NCI-H128 (cell line): ENCODE measurements at regions not wholly inside any gene's neighbourhood (a gene's known extent, or its start where the extent isn't known, plus 50 kb on each side); places are given as distances from the start of the nearest gene placed in this dataset.

ENCODE experiments used
- DNase-seq: peaks from one replicate; lab custom pipeline; 2025; ENCODE audit not compliant: unreplicated experiment; lab: John Stamatoyannopoulos, UW

DNA sequence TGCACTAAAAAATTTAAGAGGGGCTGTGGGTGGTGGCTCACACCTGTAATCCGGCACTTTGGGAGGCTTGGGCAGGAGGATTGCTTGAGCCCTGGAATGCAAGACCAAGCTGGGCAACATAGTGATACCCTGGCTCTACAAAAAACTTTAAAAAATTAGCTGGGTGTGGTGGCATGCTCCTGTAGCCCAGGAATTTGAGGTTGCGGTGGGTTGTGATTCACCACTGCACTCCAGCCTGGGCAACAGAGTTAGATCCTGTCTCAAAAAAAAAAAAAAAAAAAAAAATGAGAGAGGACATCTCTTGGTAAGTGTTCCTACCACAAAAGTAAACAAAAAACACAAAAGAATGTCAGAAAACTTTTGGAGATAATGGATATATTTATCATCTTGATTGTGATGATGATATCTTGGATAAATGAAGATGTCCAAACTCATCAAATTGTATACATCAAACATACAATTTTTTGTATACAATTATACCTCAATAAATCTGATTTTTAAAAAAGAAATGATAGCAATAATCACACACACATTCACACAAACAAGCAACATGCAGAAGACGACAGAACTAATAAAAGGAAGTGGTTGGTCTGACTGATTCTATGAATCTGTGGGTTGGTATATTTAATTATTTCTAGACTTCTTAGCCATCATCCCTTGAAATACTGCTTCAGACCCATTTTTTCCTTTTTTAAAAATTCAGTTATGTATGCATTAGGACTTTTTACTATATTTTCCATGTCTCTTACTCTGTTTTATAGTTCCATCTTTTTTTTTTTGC, 465.9 kb downstream of the PLA2G4A start:
- no peak for DNase-seq

DNA sequence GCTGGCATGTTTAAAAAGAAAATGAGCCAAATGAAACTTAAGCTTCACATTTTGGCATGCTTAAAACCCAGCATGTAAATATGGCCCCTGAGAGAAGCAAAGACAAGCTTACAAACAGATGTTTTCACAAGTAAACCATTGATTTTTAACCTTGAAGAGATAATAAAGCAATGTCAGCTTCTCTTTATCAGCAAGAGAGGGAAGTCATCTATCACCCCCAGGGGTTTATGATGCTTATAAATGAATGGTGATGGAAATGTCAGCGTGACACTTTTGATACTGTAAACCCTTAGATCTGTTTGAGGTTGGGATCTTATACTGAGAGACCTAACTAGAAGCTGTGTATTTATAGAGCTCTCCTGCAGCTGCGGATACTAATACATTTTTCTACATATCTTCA, 471.3 kb downstream of the PLA2G4A start:
- DNase-seq, result no peak

DNA sequence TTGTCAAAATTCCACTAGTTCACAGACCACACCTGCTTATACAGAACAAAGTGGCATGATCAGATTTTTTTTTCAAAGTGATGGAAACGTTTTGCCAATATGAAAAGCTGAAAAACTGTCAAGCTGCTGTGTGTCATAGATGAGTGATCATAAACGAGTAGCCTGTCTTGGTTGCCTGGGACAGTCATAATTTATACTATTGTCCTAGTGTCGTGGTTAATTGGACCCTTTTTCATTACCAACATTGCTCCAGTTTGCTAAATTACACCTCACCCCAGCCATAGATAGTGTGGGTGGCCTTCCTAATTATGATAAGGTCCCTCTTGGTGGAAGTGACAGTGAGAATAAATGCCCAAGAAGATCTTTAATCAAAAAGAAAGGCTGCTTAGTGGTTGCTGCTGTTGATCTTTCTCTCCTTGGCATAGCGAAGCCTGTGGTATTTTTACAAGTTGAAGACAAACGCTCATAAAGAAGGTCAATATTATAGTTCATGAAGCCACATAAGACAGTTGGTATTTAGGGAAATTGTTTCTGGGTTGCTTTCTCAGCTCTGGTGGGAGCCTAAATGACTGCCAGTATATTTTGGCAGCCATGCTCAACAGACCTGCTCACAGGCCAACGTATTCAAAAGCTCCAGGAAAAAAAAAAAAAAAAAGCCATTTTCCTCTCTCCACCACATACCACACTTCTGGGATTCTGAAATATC, 478.1 kb downstream of the PLA2G4A start:
- DNase-seq, result no peak

DNA sequence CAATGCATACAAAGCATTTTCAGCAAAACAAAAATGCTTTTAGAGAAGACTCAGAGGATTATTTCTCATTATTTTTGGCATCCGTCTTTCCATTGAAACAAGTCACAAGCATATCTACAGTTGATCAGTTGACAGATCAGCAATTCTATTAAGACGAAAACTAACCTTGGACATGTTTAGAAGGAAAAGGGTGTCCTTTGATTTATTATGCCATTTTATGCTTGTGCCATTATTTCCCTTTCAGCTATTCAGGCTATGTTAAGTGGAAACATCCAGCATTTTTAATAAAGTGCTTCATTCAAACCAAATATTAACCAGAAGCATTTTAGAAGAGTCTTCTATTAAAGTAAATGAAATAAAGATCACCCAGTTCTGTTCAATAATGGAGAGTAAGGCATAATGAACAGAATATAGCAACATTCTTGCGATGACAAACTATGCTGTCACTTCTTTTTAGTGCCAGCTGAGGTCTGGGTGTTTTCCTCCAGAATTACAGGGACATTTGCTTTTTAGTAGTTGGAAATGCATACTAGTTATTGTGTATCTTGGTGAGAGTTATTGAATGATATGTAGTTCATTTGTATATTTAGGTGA, 481.4 kb downstream of the PLA2G4A start:
- no peak for DNase-seq

DNA sequence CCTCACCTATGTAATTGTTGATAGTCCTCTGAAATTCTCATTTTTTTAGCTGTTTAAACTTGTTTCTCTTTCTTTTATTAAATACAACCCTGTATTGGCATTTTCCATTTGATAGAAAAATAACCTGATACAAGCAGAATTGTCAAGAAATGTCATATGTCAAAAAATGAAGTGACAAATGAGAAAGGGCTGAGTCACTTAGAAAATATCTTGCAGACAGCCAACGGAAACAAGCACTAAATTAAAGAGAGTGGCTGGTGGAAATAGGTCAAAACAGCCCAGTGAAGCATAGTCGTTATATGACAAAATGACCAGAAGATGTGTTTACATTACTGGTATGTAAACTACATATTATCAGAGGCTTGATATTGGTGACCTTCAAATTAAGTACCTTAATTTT, 484.4 kb downstream of the PLA2G4A start:
- DNase-seq, result no peak

DNA sequence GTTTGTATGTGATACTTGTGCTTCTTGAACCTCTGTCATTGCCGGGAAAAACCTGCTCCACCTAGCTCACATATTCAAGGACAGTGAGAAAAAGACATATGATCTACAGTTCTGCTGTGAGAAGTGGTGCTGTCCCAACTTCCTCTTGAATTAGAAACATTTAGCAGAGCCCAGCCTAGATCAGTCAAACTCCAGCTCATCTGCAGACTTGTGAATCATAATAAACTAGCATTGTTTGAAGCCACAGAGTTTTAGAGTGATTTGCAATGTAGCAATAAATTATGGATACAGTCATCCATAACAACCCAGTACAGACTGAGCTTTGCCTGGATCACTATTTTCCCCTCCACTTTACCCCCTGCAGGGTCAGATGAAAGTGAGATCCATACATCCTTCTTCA, 497.8 kb downstream of the PLA2G4A start:
- no peak for DNase-seq

DNA sequence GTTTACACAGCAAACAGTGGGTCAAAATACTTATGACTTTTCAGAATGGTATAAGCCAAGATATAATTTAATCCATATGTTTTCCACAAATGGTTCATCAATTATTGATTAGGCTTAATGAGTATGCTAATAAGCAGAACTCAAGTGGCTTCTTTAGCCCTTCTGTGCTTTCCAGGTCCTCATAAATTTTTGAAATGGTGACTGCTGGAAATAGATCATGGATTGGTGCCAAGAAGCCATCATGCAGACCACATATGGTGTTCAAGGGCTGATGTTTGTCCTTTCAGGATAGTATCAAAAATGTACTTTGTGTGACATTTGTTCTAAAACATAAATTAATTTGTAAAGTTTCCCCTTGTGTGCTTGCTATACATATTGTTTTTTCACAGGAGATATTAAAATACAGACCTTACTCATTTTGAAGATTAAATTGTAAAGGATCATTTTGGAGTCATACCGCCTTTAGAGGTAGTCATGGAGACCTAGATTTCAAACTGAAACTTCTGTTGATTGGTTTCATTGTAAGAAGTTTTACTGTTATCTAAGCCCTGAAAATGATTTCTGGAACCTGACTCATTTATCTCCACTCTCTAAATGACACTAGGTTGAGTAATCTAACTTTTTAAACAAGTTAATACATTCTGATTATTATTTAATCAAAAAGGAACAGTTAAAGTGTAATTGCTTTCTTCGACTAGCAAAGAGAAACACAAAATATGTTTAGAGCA, 507.9 kb downstream of the PLA2G4A start:
- no peak for DNase-seq

DNA sequence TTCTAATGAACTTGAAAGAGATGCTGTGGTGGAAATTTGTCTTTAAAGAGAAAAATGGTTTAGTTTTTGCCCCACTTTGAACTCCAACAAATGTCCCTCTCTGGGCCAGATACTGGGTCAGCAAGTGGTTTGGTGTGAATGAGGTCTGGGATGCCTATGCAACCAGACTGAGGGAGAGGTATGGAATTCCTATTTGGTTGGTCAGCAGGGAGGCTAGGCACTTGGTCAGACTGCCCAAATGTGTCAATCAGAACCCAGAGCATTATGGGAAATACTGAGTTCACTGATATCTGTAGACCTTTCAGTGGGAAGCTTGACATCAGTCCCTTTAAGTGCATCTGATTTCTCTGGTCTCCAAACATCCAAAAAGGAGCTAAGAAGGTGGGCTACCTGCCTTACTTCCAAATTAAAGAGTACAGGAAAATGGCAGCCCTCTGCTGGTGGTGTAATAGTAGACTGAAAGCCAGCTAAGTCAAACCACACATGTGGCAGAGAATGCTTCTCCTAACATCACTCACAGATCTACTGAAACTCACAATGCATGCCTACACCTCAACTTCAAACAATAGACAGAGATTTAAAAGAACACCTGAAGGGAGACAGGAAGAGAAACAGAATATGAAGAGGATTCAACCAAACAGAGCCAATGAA, 510.1 kb downstream of the PLA2G4A start:
- no peak for DNase-seq

DNA sequence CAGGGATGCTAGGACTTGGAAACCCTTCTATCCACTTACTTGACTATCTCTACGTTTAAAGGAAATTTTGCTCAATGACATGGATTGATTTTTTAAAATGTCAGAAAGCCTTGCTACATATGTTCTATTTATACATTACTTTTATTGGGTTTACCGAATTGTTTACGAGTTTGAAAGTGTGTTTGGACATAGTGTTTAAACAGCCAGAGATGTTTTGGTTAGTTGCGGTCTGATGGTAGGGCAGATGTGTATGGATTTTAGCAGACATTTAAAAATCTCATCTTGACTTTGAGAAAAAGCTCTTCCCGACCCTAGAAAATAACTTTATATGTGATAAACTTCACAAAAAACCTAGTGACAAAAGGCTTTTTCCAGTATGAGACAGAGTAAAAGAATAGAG, 513.7 kb downstream of the PLA2G4A start:
- no peak for DNase-seq

DNA sequence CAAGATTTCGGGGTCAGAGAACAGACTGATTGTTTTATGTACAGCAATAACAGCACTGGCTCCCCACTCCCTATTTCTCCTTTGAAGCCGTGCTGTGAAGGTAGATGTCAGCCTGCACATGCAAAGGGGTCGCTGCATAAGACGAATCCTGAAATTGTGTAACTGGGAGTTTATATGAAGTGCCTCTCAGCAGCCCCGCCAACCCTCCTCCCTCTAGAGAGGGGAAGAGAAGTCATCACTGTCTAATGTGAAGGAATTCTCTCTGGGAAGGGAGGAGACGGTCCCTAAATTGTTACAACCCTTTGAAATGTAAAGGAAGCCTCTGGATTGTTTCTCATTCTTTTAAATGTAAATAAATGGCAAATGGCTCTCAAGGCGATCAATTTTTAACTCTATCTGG, 545.3 kb downstream of the PLA2G4A start:
- no peak for DNase-seq

DNA sequence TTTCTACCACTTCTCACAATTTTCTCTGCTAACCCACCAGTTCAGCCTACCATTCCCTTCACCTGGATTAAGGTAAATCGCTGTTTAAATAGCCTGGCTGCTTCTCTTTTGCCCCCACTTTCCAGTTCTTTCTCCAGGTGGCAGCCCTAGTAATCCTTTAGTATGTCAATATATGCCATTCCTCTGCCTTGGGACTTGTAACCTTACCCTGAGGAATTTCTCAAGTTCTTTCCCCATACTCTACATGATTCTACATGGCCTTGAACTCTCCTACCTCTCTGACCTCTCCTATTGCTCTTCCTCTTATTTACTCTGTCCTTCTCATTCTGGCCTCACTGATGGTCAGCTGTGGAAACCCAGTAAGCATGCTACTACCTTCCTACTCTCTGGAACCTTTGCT, 546.0 kb downstream of the PLA2G4A start:
- DNase-seq, result no peak

DNA sequence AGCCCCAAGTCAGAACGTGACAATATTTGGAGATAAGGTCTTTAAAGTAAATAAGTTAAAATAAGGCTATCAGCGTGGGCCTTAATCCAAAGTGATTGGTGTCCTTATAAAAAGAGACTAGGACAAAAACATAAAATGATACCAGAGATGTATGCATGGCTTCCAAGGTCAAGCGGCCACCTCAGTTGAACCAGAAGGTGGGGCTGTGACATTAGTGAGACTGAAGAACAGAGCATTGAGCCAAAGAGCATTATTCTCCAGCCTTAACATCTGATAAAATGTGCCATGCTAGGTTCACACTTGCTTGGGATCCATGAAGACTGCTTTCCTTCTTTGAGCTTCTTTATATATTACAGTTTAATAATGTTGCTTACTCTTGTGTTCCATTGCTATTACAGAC, 554.6 kb downstream of the PLA2G4A start:
- no peak for DNase-seq

DNA sequence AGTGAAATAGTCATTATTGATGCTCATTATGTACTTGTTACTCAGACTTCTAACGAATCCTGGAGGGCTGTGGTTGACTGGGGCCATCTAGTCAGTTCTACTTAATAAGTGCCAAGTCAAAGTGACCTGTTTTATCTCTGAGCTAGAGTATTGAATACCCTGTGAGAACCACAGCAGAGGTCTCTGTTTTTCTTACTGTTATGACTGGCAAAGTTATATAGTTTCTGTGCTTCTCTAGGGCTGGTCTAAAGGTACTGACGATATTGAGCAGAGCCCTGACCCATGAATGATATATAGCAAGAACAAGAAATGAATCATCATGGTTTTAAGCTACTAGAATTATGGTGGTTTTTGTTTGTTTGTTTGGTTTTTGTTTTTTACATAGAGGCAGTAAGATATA, 555.8 kb downstream of the PLA2G4A start:
- DNase-seq, result no peak

DNA sequence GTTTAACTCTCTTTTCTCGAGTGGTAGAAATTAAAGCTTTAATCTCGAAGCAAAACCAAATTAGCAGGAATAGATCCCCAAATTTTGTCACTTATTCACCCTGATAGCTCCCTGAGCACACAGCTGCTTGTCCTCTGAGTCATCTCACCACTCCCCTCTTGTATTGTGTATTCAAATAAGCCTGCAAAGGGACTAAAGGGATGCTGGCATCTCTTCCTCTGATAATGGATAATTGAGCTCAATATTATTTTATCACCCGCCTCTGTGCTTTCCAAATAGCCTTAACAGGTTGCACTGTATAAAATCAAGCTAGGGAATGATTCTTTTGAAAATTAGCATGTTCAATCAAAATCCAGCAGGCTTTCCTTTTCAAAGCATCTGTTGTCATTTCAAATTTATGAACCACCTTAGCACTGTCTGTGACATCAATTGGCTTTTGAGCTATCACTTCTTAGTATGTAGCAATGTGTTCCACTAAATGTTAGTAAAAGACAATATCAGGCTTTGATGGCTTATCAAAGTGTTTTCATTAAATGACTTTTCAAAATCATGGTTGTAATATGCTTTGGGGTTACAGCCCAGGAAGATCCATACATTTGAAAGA, 561.6 kb downstream of the PLA2G4A start:
- DNase-seq, result no peak

DNA sequence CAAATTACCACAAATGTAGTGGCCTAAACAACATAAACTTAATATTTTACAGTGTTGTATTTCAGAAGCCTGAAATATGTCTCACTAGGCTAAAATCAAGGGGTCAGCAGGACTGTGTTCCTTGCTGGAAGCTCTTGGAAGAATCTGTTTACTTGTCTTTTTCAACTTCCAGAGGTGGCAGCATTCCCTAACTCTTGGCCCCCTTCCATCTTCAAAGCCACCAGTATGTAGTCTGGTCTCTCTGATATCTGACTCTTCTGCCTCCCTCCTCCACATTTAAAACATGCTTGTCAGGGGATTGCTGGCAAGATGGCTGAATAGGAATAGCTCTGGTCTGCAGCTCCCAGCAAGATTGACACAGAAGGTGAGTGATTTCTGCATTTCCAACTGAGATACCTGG, 567.5 kb downstream of the PLA2G4A start:
- no peak for DNase-seq

DNA sequence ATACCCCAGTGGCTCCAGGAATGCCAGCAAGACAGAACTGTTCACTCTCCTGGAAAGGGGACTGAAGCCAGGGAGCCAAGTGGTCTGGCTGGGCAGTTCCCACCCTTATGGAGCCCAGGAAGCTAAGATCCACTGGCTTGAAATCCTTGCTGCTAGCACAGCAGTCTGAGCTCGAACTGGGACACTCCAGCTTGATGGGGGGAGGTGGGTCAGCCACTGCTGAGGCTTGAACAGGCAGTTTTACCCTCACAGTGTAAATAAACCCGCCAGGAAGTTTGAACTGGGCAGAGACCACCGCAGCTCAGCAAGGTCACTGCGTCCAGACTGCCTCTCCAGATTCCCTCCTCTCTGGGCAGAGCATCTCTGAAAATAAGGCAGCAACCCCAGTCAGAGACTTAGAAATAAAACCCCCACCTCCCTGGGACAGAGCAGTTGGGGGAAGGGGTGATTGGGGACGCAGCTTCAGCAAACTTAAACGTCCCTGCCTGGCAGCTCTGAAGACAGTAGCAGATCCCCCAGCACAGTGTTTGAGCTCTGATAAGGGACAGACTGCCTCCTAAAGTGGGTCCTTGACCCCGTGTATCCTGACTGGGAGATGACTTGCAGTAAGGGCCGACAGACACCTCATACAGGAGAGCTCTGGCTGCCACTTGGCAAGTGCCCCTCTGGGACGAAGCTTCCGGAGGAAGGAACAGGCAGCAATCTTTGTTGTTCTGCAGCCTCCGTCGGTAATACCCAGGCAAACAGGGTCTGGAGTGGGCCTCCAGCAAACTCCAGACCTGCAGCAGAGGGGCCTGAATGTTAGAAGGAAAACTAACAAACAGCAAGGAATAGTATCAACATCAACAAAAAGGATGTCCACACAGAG, 568.4 kb downstream of the PLA2G4A start:
- no peak for DNase-seq

DNA sequence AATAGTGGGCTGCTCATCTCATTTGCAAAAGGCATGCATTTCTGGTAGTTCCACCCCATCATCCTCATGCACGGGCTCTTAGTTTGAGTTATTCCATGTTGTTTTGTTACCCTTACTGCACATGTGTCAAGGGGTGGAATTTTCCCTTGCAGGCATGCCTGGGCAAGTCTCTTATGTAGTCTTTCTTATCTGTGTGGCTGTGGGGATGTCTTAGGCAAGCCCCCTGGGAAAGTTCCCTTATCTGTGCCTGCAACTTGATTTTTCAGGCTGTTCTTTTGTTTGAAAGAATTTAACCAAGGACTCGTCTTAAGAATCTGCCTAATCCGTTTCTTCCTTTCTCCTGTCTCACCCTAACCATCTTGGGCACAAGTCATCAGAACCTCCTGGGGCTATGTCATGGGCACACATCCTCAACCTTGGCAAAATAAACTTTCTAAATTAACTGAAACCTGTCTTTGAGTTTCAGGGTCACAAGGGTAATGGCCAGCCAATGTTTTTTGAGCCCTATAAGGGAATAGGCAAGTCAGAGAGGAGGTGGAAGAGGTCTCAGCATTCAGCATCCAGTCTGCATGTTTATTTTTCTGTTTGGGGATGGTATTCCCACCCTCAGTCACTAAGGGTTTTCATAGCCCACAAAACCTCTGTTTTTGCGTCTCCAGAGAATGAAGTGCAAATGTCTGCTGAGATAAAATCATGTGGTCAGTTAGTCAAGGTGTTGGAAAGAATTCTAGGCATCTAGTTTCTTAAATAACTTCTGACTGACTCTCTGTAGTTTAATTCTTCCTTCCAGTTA, 579.7 kb downstream of the PLA2G4A start:
- DNase-seq, result no peak

DNA sequence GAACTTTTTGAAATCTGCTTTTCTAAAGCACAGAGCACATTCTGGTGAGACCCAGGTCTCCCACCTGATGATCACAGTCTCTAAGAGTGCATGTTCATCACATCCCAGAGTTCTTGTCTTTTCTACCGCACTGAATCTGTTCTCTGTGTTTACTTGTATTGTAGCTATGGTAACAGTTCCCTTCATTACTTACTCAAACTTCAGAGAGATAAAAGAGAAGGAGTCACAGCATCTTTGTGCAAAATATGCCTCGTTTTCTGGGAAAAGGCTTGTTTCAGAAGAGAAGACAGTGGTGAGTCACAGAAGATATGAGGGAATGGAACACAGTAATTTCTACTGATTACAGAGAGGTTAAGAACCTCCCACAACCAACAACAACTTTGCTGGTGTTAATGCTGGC, 580.6 kb downstream of the PLA2G4A start:
- no peak for DNase-seq

DNA sequence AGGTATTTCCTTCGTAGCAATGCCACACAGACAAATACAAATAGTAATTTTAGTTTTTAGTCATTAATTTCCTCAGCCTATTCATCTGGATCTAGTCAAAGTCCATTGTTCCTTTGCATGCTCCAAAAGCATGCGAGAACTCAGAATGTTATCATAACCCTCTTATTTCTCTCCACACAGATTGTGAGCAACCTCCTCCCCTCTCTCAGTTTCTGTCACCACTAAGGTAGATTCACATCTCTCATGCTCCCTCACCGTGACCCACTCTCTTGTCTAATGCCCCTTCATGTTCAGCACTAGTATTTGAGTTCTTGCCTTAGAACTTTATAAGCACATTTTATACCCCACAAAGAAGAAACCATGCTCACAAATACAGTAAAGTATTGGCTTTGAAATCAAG, 582.4 kb downstream of the PLA2G4A start:
- DNase-seq, result no peak
